Fibroblast of lung (primary cell): ENCODE measurements at regions not wholly inside any gene's neighbourhood (a gene's known extent, or its start where the extent isn't known, plus 50 kb on each side); places are given as distances from the start of the nearest gene placed in this dataset.

ENCODE experiments used
- CTCF ChIP-seq, 2 donors: IDR thresholded peaks in 1 of 2; conservative IDR thresholded peaks in 1 of 2; 1 replicate in 1 of 2; 2 replicates in 1 of 2; pipeline ENCODE4 v1.5.1; 2011 to 2012; ENCODE audit warnings: low read length in 2 of 2, control low read depth in 1 of 2, inconsistent platforms in 1 of 2, low read depth in 1 of 2, mild to moderate bottlenecking in 1 of 2
- EZH2 ChIP-seq: IDR thresholded peaks from 2 replicates; pipeline ENCODE4 v1.5.1; 2012; ENCODE audit warnings: low read length, control low read depth, mild to moderate bottlenecking; ENCODE audit errors: missing control alignments

- TF ChIP-seq CTCF (conservative IDR thresholded peaks at IDR 0.05 in 1 of 2, IDR thresholded peaks at IDR 0.05 in 1 of 2; ENCODE audit: low read depth in 1 of 2, low read length in 2 of 2) (no peak), EZH2 (no peak)
Observed at GRCh38 chr2:58767828-58768714, 526.9 kb upstream of the FANCL start.
